ENCODE measurements at regions not wholly inside any gene's neighbourhood (a gene's known extent, or its start where the extent isn't known, plus 50 kb on each side); places are given as distances from the start of the nearest gene placed in this dataset.

GRCh38 chr2:133878326-133878725, 310.1 kb upstream of the NCKAP5 start (continued):
- TF ChIP-seq, protein P1, sequence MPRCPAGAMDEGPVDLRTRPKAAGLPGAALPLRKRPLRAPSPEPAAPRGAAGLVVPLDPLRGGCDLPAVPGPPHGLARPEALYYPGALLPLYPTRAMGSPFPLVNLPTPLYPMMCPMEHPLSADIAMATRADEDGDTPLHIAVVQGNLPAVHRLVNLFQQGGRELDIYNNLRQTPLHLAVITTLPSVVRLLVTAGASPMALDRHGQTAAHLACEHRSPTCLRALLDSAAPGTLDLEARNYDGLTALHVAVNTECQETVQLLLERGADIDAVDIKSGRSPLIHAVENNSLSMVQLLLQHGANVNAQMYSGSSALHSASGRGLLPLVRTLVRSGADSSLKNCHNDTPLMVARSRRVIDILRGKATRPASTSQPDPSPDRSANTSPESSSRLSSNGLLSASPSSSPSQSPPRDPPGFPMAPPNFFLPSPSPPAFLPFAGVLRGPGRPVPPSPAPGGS (IDR thresholded peaks at IDR 0.05; ENCODE audit: borderline replicate concordance, insufficient read depth, low read depth, low read length, poor library complexity, severe bottlenecking) = no peak
- no peak for TF ChIP-seq DPF2 (IDR thresholded peaks at IDR 0.05)

DNA sequence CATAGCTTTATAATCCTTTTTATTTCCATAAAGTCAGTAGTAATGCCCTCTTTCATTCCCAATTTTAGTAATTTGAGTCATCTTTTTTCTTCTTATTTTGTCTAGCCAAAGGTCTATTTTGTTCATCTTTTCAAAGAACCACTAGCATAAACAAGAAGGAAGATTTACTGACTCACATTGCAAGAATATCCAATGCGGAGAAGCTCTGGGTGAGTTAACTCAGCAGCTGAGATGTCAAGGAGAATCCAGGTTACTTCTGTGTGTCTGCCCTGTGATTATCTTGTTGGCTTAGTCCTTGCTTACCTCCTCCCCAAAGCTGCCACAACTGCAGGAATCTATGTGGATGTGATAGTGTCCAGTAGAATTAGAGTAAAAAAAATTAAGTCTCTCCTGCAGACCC, 311.4 kb upstream of the NCKAP5 start:
- TF ChIP-seq JUNB (IDR thresholded peaks at IDR 0.05) (no peak), SMARCA5 (IDR thresholded peaks at IDR 0.05) (no peak), IKZF1 (conservative IDR thresholded peaks at IDR 0.05) (no peak), MXI1 (IDR thresholded peaks at IDR 0.05; ENCODE audit: low read depth, low read length) (no peak), KAT2A (conservative IDR thresholded peaks at IDR 0.05; ENCODE audit: control insufficient read depth, low read depth, low read length) (no peak), IRF5 (IDR thresholded peaks at IDR 0.05; ENCODE audit: borderline replicate concordance) (no peak), SRF (IDR thresholded peaks at IDR 0.05; ENCODE audit: low read depth in 2 of 2, low read length in 2 of 2) (no peak), KDM1A (IDR thresholded peaks at IDR 0.05; ENCODE audit: borderline replicate concordance) (no peak), YY1 (IDR thresholded peaks at IDR 0.05; ENCODE audit: low read depth, low read length) (no peak), SREBF1 (IDR thresholded peaks at IDR 0.05; ENCODE audit: low read length) (no peak), NR2F1 (conservative IDR thresholded peaks at IDR 0.05) (no peak), CEBPB (IDR thresholded peaks at IDR 0.05; ENCODE audit: borderline replicate concordance in 1 of 2, low read depth in 2 of 2, low read length in 2 of 2) (no peak), MYB (IDR thresholded peaks at IDR 0.05; ENCODE audit: borderline replicate concordance, low read depth, low read length) (no peak), SIX5 (IDR thresholded peaks at IDR 0.05; ENCODE audit: low read depth, low read length, severe bottlenecking) (no peak), ETV6 (conservative IDR thresholded peaks at IDR 0.05 in 1 of 2, IDR thresholded peaks at IDR 0.05 in 1 of 2; ENCODE audit: borderline replicate concordance in 1 of 2, low read depth in 1 of 2) (no peak), HDAC6 (IDR thresholded peaks at IDR 0.05; ENCODE audit: unreplicated experiment) (no peak), ZNF24 (IDR thresholded peaks at IDR 0.05) (no peak), SKIL (IDR thresholded peaks at IDR 0.05; ENCODE audit: low read depth, poor library complexity, severe bottlenecking) (no peak)
- ChIA-PET POLR2A (no interaction called here), CTCF (interaction anchor here (0.8 to 1.3 kb wide), 5 partner anchors 35 to 571 kb away, joined by 3 to 4 read pairs (median 3); no protein-coding TSS in a partner anchor), SMC1A (ENCODE audit: uncharacterized antibody, unreplicated experiment) (interaction anchor here (1.1 kb wide), 1 partner anchor 585 kb away, joined by 4 read pairs; no protein-coding TSS in a partner anchor), RAD21 (ENCODE audit: unreplicated experiment) (no interaction called here)
- Histone ChIP-seq H3K9me3 (replicated peaks; ENCODE audit: control insufficient read depth, insufficient read depth, low read length) (no peaks in the 10 kb centered on the region), H3K36me3 (ENCODE audit: control insufficient read depth in 2 of 2, insufficient read depth in 2 of 2, low read length in 1 of 2) (no peaks in the 10 kb centered on the region), H3K27me3 (replicated peaks in 1 of 2; ENCODE audit: control insufficient read depth in 2 of 2, insufficient read depth in 2 of 2, low read length in 1 of 2) (no peaks in the 10 kb centered on the region), H3K9ac (ENCODE audit: control insufficient read depth, insufficient read depth, low read length) (no peak overlapping the region), H3K79me2 (ENCODE audit: control insufficient read depth, insufficient read depth, low read length) (no peaks in the 10 kb centered on the region), H3K4me1 (ENCODE audit: control insufficient read depth, insufficient read depth, low read length) (no peaks in the 10 kb centered on the region), H2AFZ (ENCODE audit: control insufficient read depth, low read depth, low read length) (no peak overlapping the region), H3K27ac (ENCODE audit: control insufficient read depth, insufficient read depth) (no peak overlapping the region), H3K4me2 (ENCODE audit: control insufficient read depth, insufficient read depth) (no peak overlapping the region), H4K20me1 (ENCODE audit: control insufficient read depth, insufficient read depth) (no peaks in the 10 kb centered on the region), H3K4me3 (no peak overlapping the region)
- in situ Hi-C loops (cut with MboI) (no loop called here), intact Hi-C loops (cut with micrococcal nuclease; ENCODE audit: unreplicated experiment) (loop anchor here (5.0 to 10.0 kb wide), 2 partner anchors 365 to 1018 kb away; no protein-coding TSS in a partner anchor)
- DNase-seq (ENCODE audit: low read depth, low spot score) (no peak), FAIRE-seq (no peak), ATAC-seq (no peak)
- 94% methylated on average over 1 of the region's 1 CpG for WGBS (ENCODE audit: insufficient coverage, insufficient replicate concordance, low lambda C conversion rate, missing lambda C conversion rate)
- BruUV-seq (replicated peaks) = no TSS peak

Measured in GM12878 (cell line).